Mucosa of rectum (tissue), 2 donors: ENCODE measurements at regions not wholly inside any gene's neighbourhood (a gene's known extent, or its start where the extent isn't known, plus 50 kb on each side); places are given as distances from the start of the nearest gene placed in this dataset.

ENCODE experiments used
- H3K27ac ChIP-seq, 2 donors: one replicate each; pipeline ENCODE4 v1.7.0; 2013; ENCODE audit warnings: inconsistent platforms in 2 of 2, low read depth in 2 of 2, low read length in 2 of 2
- H3K27me3 ChIP-seq, 2 donors: one replicate each; pipeline ENCODE4 v1.7.0; 2013; ENCODE audit warnings: low read length in 2 of 2; ENCODE audit not compliant: control insufficient read depth in 2 of 2, insufficient read depth in 2 of 2
- H3K36me3 ChIP-seq, 2 donors: one replicate each; pipeline ENCODE4 v1.7.0; 2013; ENCODE audit warnings: low read length in 2 of 2; ENCODE audit not compliant: control insufficient read depth in 2 of 2, insufficient read depth in 2 of 2
- H3K4me1 ChIP-seq, 2 donors: one replicate each; pipeline ENCODE4 v1.7.0; 2013; ENCODE audit warnings: low read length in 2 of 2, mild to moderate bottlenecking in 1 of 2; ENCODE audit not compliant: control insufficient read depth in 2 of 2, insufficient read depth in 2 of 2
- H3K4me3 ChIP-seq, 2 donors: one replicate each; pipeline ENCODE4 v1.7.0; 2013; ENCODE audit warnings: low read length in 2 of 2
- H3K9ac ChIP-seq, 2 donors: one replicate each; pipeline ENCODE4 v1.7.0; 2013; ENCODE audit warnings: low read length in 2 of 2, low read depth in 1 of 2, mild to moderate bottlenecking in 1 of 2
- H3K9me3 ChIP-seq, 2 donors: one replicate each; pipeline ENCODE4 v1.7.0; 2013; ENCODE audit warnings: low read length in 2 of 2; ENCODE audit not compliant: control insufficient read depth in 2 of 2
- donor health status: healthy.
- donor health status: Normal muscosa, but diverticular disease.

DNA sequence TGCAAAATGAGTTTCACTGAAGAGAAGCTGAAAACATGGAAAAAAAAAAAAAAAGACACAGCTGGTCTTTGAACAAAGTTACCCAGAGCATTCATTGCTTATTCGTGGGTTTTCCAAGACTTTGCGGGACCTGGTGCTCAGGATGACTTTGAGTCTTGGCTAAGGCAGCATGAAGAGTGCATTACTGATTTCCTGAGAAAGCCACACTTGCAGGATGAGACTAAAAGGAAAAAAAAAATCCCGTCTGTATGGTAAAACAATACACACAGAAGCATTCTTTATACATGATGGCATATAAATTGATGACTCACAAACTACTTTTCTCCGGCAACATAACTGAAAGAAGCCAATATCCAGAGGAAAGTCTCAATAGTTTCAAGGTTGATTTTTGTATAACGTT is 195.4 kb downstream of the SPP2 start:
- H3K4me3 ChIP-seq, result no peak overlapping the region
- H3K9me3 ChIP-seq, result no peaks in the 10 kb centered on the region
- H3K27ac ChIP-seq, result no peak overlapping the region
- no peaks in the 10 kb centered on the region for H3K36me3 ChIP-seq
- H3K9ac ChIP-seq, result no peak overlapping the region
- no peaks in the 10 kb centered on the region for H3K27me3 ChIP-seq
- no peaks in the 10 kb centered on the region for H3K4me1 ChIP-seq

DNA sequence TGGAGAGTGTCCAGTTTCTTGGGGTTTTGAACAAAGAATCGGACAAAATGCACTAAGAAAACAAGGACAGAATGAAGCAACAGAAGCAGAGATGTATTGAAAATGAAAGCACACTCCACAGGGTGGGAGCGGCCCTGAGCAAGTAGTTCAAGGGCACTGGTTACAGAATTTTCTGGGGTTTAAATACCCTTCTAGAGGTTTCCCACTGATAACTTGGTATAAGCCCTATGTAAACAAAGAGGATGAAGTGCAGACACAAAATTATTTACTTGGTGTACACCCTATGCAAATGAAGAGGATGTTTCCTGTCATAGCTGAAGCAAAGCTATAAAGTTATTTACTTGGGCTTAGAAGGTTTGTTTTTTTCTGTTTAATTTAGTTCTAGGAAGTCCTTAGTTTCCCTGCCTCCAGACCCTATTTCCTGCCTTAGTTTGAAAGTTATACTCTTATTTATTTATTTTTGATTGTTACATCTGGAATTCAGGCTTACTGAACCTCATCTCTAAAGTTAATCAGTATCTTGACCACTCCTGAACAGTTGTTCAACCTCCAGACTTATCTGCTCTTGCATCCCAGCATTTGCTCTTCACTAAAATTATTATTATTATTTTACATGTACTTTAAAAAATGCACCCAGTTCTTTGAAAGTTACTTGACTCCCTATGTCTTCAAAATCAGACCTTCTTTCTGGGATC is 193.5 kb downstream of the SPP2 start:
- Histone ChIP-seq H3K9me3 (peaks cover 0 to 2% of the 10 kb centered on the region in 2 donors), H3K27ac (no peak overlapping the region), H3K27me3 (no peaks in the 10 kb centered on the region), H3K9ac (no peak overlapping the region), H3K4me3 (no peak overlapping the region), H3K4me1 (no peaks in the 10 kb centered on the region), H3K36me3 (no peaks in the 10 kb centered on the region)

DNA sequence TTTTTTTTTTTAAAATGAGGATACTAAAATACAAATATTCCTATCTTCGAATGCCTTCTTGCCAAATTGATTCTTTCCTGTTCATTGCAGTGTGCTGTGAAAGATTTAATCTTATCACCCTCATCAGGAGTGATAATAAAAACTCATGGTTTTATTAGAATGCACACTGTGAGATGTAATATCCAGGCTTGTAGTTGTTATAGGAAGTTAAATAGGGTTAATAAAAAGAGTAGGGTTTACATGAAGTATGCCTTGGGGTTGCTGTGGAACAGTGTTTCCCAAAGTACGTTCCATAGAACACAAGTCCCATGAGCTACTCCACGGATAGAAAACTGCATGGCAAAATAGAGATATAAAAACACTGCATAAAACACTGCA is 191.9 kb downstream of the SPP2 start:
- H3K36me3 ChIP-seq, result no peaks in the 10 kb centered on the region
- H3K9me3 ChIP-seq, result peaks cover 0 to 3% of the 10 kb centered on the region in 2 donors
- no peak overlapping the region for H3K9ac ChIP-seq
- no peak overlapping the region for H3K27ac ChIP-seq
- H3K4me1 ChIP-seq, result no peaks in the 10 kb centered on the region
- H3K4me3 ChIP-seq, result no peak overlapping the region
- H3K27me3 ChIP-seq, result no peaks in the 10 kb centered on the region

DNA sequence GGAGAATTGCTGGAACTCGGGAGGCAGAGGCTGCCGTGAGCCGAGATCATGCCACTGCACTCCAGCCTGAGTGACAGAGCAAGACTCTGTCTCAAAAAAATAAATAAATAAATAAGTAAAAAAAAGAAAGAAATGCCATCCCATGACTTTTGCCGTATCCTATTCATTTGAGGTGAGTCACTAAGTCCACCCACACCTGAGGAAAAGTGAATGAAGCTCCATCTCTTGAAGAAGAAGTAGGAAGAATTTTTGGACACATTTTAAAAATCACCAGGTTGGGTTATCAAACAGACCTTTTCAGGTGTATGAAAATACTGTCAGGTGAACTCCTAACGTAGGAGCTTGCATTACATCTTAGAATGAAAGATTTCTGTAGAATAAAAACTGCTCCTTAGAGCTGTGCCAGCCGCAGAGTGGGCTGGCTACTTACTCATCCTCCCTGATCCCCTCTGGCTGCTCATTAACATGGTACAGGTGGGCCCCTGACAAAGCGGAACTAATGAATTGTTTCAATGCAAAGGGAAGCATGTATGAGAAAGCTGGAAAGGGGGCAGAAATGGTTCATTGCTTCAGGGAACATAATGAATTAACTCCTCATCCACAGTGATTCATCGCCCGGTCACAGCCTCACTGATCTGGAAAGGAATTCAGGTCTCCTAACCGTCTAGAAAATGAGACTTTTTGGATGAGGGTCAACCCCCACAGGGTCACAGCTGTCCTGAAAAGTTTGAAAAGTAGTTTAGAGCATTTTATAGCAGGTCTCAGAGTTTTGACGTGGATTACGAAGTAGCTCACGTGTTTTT is 191.4 kb downstream of the SPP2 start:
- Histone ChIP-seq H3K9me3 (peaks cover 0 to 3% of the 10 kb centered on the region in 2 donors), H3K4me3 (no peak overlapping the region), H3K36me3 (no peaks in the 10 kb centered on the region), H3K9ac (no peak overlapping the region), H3K27me3 (no peaks in the 10 kb centered on the region), H3K27ac (no peak overlapping the region), H3K4me1 (no peaks in the 10 kb centered on the region)

DNA sequence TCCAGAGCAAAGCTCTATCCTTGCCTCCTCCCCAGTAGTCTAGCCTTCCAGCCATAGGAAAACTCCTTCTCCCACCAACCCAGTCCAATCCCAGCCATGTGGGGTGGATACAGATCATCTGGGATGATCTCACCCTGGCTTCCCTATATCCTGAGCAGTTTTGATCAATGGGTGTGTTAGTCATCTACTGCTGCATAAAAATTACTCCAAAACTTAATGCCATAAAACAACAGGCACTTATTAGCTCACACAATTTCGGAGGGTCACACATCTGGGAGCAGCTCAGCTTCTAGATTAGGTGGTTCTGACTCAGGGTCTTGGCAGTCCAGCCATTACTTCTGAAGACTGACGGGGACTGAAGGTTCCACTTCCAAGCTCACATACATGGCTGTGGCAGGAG is 190.4 kb downstream of the SPP2 start:
- no peak overlapping the region for H3K9ac ChIP-seq
- no peak overlapping the region for H3K27ac ChIP-seq
- H3K27me3 ChIP-seq, result no peaks in the 10 kb centered on the region
- H3K4me3 ChIP-seq, result no peak overlapping the region
- no peaks in the 10 kb centered on the region for H3K36me3 ChIP-seq
- H3K9me3 ChIP-seq, result peaks cover 0 to 3% of the 10 kb centered on the region in 2 donors
- H3K4me1 ChIP-seq, result no peaks in the 10 kb centered on the region

DNA sequence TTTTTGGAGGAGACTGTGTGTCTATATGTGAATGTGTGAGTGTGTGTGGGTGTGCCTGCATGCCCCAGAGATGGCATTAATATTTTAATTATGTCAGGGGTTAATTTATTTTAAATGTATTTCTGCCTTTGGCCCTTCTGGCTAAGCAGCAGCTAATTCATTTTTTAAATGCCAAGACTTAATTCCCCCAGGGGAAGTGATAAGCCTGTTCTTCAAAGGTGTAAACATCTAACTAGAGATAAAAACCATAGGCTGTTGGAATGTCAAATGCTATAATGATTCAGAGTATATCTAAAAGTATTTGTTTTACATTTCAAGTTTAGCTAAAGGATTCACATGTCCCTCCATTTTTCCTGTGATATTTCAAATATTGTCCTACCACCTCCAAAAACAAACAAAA is 184.7 kb downstream of the SPP2 start:
- no peak overlapping the region for H3K27ac ChIP-seq
- H3K36me3 ChIP-seq, result no peaks in the 10 kb centered on the region
- H3K4me3 ChIP-seq, result no peak overlapping the region
- no peak overlapping the region for H3K9ac ChIP-seq
- no peaks in the 10 kb centered on the region for H3K4me1 ChIP-seq
- no peaks in the 10 kb centered on the region for H3K27me3 ChIP-seq
- peaks cover 0 to 3% of the 10 kb centered on the region in 2 donors for H3K9me3 ChIP-seq

DNA sequence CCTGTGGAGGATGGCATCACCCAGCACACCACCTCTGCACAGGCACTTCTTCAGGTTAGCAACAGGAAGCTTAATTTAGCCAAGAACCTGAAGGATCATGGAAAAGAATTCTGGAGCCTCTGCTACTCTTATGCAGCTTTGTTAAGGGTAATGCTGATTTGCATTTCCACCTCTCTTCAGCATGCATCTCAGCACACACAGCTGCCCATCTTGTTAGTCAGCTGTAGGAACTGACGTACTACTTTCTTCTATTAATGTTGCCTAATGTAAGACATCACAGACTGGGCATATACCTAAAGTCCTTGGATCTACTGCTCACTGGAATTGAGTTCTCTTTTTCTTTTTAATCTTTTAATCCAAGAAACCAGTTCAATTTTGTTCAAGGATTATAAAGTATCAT is 181.0 kb downstream of the SPP2 start:
- H3K9me3 ChIP-seq, result no peaks in the 10 kb centered on the region
- no peak overlapping the region for H3K27ac ChIP-seq
- H3K36me3 ChIP-seq, result no peaks in the 10 kb centered on the region
- no peaks in the 10 kb centered on the region for H3K4me1 ChIP-seq
- H3K4me3 ChIP-seq, result no peak overlapping the region
- H3K27me3 ChIP-seq, result no peaks in the 10 kb centered on the region
- no peak overlapping the region for H3K9ac ChIP-seq

DNA sequence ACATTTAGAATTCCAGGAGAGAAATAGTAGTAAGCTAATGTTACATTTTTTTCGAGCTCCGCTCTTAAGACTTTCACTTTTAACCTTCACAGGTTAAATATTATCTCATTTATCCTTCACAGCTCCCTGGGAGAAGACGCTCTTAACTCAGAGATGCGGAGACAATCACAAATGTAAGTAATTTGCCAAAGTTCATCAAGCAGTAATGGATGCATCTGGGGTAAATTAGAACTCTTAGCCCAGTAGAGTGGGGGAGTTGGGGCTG is 168.5 kb downstream of the SPP2 start:
- no peak overlapping the region for H3K27ac ChIP-seq
- H3K9ac ChIP-seq, result no peak overlapping the region
- no peaks in the 10 kb centered on the region for H3K4me1 ChIP-seq
- H3K9me3 ChIP-seq, result no peaks in the 10 kb centered on the region
- no peak overlapping the region for H3K4me3 ChIP-seq
- no peaks in the 10 kb centered on the region for H3K27me3 ChIP-seq
- no peaks in the 10 kb centered on the region for H3K36me3 ChIP-seq

DNA sequence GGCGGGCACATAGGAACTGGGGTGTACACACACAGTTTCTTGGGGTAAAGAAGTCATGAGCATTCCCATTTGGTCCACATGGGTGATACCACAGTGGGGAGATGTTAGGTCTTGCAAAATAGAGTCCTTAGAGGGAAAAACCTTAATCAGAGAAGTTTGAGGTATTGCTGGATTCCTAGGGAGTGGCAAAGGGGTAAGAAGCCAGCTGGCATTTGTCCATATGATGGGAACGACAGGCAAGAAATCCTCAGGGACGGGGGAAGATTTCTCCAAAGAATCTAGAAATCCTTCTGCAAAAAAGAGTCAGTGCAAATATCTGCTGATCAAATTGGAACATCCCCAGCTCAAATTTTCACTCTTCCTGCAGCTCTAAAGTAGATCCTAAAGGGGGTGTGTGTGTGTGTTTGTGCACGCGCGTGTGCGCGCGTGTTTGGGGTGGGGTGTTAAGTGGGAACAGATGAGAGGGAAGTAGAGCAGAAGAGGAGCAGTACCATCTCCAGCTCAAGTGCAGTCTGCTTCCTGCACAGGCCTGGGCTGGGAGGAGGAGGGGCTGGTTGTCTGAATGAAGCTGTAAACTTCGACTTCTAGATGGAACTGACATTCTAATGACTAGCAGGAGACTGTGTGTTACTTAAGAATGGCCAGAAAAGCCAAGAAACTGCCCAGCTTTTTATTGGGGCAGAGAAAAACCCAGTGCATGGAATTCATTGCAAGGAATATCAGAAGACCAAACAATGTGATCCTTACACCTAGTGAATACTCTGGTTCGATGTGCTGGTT is 168.0 kb downstream of the SPP2 start:
- H3K4me3 ChIP-seq, result no peak overlapping the region
- H3K9me3 ChIP-seq, result no peaks in the 10 kb centered on the region
- no peak overlapping the region for H3K27ac ChIP-seq
- H3K9ac ChIP-seq, result no peak overlapping the region
- H3K27me3 ChIP-seq, result no peaks in the 10 kb centered on the region
- H3K4me1 ChIP-seq, result no peaks in the 10 kb centered on the region
- H3K36me3 ChIP-seq, result no peaks in the 10 kb centered on the region

DNA sequence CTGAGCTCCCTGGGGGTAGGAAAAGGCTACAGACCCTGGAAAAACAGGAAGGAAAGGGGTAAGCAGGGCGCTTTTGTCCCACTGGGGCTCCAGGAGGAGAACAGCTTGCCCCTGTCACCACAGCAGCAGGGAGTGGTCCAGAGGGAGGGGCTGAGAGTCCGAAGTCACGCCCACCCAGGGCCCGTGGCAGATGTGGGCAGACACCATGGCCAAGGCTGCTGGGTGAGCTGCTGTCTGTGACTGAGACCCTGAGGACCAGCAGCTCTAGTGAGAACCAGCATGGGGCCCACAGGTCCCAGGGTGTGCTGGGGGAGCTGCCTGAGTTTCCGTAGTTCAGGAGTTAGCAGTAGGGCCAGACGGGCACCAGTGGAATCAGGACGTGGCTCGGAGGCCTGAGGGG is 162.0 kb downstream of the SPP2 start:
- Histone ChIP-seq H3K27ac (no peak overlapping the region), H3K9me3 (no peaks in the 10 kb centered on the region), H3K4me1 (no peaks in the 10 kb centered on the region), H3K27me3 (no peaks in the 10 kb centered on the region), H3K4me3 (no peak overlapping the region), H3K36me3 (no peaks in the 10 kb centered on the region), H3K9ac (no peak overlapping the region)
